Fibroblast of the conjunctiva (primary cell): ENCODE measurements at regions not wholly inside any gene's neighbourhood (a gene's known extent, or its start where the extent isn't known, plus 50 kb on each side); places are given as distances from the start of the nearest gene placed in this dataset.
A peak's percentile ranks its signal among the peaks of the same experiment; 100 is the strongest.

ENCODE experiments used
- DNase-seq: peaks from one replicate; pipeline ENCODE4 v3.0.0-alpha.2; 2010; ENCODE audit warnings: low read depth

- no peak for DNase-seq
Measured at GRCh38 chr9:105023788-105024187, 95.8 kb upstream of the ABCA1 start.

- no peak for DNase-seq
Measured at GRCh38 chr9:105024529-105024928, 96.6 kb upstream of the ABCA1 start.

- DNase-seq, result no peak
Measured at GRCh38 chr9:105026451-105026850, 98.5 kb upstream of the ABCA1 start.

- no peak for DNase-seq
Measured at GRCh38 chr9:105027084-105027483, 99.1 kb upstream of the ABCA1 start.

- DNase-seq, result no peak
Measured at GRCh38 chr9:105030285-105030684, 102.3 kb upstream of the ABCA1 start.

GRCh38 chr9:105037139-105037538 is 109.2 kb upstream of the ABCA1 start:
- DNase-seq, result no peak

- DNase-seq, result no peak
Measured at GRCh38 chr9:105038051-105038450, 110.1 kb upstream of the ABCA1 start.

GRCh38 chr9:105039175-105039799 is 111.3 kb upstream of the ABCA1 start:
- no peak for DNase-seq

- DNase-seq, result no peak
Measured at GRCh38 chr9:105043370-105043936, 115.5 kb upstream of the ABCA1 start.

- no peak for DNase-seq
Measured at GRCh38 chr9:105044518-105044917, 116.6 kb upstream of the ABCA1 start.

- no peak for DNase-seq
Measured at GRCh38 chr9:105046907-105047741, 119.2 kb upstream of the ABCA1 start.

- no peak for DNase-seq
Measured at GRCh38 chr9:105047742-105048041, 119.7 kb upstream of the ABCA1 start.

GRCh38 chr9:105048331-105048730 is 120.4 kb upstream of the ABCA1 start:
- DNase-seq, result no peak

- no peak for DNase-seq
Measured at GRCh38 chr9:105050296-105050695, 122.3 kb upstream of the ABCA1 start.

GRCh38 chr9:105051897-105052296 is 123.9 kb upstream of the ABCA1 start:
- DNase-seq, result no peak

- DNase-seq, result no peak
Measured at GRCh38 chr9:105052346-105052745, 124.4 kb upstream of the ABCA1 start.

- peak; percentile 65 for DNase-seq
Measured at GRCh38 chr9:105053209-105053652, 125.3 kb upstream of the ABCA1 start.

GRCh38 chr9:105054491-105054890 is 126.5 kb upstream of the ABCA1 start:
- peak; percentile 56 for DNase-seq

- no peak for DNase-seq
Measured at GRCh38 chr9:105055917-105056316, 128.0 kb upstream of the ABCA1 start.

GRCh38 chr9:105057551-105057950 is 129.6 kb upstream of the ABCA1 start:
- no peak for DNase-seq

- no peak for DNase-seq
Measured at GRCh38 chr9:105059252-105059651, 131.3 kb upstream of the ABCA1 start.

GRCh38 chr9:105062222-105062855 is 134.4 kb upstream of the ABCA1 start:
- DNase-seq, result no peak
